PC-9 (cell line): ENCODE measurements at regions not wholly inside any gene's neighbourhood (a gene's known extent, or its start where the extent isn't known, plus 50 kb on each side); places are given as distances from the start of the nearest gene placed in this dataset.

Experiments
- EZH2 ChIP-seq: fragments of 200-600 bp; sonication (generic); IDR thresholded peaks from 2 replicates; pipeline ENCODE4 v1.8.0; 2017; ENCODE audit warnings: antibody characterized with exemption, low read depth
- TF ChIP-seq, protein P1 (sequence below): fragments of 200-600 bp; sonication (generic); conservative IDR thresholded peaks from 2 replicates; pipeline ENCODE4 v1.6.1; 2017; ENCODE audit warnings: mixed run types, antibody characterized with exemption, mild to moderate bottlenecking, moderate library complexity

GRCh38 chr13:68816715-68817114 is 1290.9 kb upstream of the ATXN8OS start:
- TF ChIP-seq, protein P1, sequence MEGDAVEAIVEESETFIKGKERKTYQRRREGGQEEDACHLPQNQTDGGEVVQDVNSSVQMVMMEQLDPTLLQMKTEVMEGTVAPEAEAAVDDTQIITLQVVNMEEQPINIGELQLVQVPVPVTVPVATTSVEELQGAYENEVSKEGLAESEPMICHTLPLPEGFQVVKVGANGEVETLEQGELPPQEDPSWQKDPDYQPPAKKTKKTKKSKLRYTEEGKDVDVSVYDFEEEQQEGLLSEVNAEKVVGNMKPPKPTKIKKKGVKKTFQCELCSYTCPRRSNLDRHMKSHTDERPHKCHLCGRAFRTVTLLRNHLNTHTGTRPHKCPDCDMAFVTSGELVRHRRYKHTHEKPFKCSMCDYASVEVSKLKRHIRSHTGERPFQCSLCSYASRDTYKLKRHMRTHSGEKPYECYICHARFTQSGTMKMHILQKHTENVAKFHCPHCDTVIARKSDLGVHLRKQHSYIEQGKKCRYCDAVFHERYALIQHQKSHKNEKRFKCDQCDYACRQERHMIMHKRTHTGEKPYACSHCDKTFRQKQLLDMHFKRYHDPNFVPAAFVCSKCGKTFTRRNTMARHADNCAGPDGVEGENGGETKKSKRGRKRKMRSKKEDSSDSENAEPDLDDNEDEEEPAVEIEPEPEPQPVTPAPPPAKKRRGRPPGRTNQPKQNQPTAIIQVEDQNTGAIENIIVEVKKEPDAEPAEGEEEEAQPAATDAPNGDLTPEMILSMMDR: no peak
- no peak for TF ChIP-seq EZH2
